ENCODE measurements at regions not wholly inside any gene's neighbourhood (a gene's known extent, or its start where the extent isn't known, plus 50 kb on each side); places are given as distances from the start of the nearest gene placed in this dataset.

DNA sequence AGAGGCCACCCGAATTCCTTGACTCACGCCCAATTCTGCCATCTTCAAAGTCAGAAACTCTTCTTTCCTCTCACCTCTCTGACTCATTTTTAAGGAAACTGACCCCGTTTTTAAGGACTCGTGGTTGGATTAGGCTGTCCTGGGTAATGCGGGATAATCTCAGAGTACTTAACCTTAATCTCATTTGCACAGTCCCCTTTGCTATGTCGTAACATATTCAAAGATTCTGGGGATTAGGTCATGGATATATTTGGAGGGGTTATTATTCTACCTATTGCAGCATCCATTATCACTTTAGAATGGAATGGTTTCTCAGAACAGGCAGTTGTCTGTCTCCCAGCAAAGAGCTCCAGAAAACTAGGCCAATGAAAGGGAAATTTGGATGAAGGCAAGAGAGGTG lies 80.8 kb upstream of the IL12B start:
- TF ChIP-seq, protein P1, sequence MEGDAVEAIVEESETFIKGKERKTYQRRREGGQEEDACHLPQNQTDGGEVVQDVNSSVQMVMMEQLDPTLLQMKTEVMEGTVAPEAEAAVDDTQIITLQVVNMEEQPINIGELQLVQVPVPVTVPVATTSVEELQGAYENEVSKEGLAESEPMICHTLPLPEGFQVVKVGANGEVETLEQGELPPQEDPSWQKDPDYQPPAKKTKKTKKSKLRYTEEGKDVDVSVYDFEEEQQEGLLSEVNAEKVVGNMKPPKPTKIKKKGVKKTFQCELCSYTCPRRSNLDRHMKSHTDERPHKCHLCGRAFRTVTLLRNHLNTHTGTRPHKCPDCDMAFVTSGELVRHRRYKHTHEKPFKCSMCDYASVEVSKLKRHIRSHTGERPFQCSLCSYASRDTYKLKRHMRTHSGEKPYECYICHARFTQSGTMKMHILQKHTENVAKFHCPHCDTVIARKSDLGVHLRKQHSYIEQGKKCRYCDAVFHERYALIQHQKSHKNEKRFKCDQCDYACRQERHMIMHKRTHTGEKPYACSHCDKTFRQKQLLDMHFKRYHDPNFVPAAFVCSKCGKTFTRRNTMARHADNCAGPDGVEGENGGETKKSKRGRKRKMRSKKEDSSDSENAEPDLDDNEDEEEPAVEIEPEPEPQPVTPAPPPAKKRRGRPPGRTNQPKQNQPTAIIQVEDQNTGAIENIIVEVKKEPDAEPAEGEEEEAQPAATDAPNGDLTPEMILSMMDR (IDR thresholded peaks at IDR 0.05; ENCODE audit: low read length, missing control alignments): no peak
- DNase-seq (ENCODE audit: low read depth): no peak
- no peak overlapping the region for H3K4me3 ChIP-seq (replicated peaks; ENCODE audit: low read depth, low read length)

GRCh38 chr5:159412284-159413046 lies 82.2 kb upstream of the IL12B start:
- TF ChIP-seq, protein P1 (IDR thresholded peaks at IDR 0.05; ENCODE audit: low read length, missing control alignments): no peak
- peak; percentile 10 for DNase-seq (ENCODE audit: low read depth)
- H3K4me3 ChIP-seq (replicated peaks; ENCODE audit: low read depth, low read length): no peak overlapping the region

DNA sequence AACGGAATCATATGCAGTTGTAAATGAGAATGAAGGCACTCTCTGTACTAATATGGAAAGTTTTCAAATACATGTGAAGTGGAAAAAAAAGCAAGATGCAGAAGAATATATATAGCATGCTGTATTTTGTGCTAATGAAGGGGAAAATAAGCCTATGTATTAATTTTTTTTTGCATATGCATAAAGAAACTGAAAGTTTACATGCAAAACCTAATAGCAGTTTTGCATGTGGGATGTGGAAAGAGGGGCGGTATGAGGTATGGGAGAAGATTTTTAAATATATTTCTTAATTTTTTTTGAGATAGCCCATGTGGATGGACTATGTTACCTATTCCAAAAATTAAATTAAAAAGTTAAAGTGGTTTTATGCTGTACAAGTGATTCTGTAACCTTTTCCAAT lies 83.7 kb upstream of the IL12B start:
- TF ChIP-seq, protein P1 (IDR thresholded peaks at IDR 0.05; ENCODE audit: low read length, missing control alignments): no peak
- DNase-seq (ENCODE audit: low read depth): no peak
- no peak overlapping the region for H3K4me3 ChIP-seq (replicated peaks; ENCODE audit: low read depth, low read length)

DNA sequence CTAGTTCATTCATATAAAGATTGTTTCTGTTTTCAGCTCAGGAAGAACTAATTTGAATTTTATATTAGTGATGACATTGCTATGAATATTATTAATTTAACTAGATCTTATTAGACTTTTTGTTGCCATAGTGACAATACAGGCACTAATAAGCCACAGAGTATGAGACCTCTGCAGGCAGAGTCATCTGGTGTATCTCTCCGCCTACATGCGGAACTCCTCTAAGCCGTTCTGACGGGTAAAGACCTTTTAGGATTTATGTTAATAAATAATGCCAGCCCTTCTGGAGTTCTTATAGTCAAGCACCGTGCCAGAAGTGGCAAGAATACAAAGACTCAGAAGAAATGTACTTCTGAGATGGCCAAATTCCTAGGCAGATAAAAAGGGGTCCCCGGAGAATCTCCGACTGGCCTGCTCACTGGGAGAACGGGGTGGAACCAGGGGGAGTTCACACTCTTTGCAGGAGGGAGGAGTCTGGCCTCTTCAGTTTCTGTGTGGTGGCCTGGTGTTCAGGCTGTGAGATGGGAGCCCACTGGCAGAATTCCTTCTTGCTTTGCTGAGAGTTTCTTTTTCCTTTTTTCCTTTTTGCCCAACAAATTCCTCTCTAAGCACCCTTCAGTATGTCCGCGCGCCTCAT lies 85.1 kb upstream of the IL12B start:
- no peak for DNase-seq (ENCODE audit: low read depth)
- TF ChIP-seq, protein P1 (IDR thresholded peaks at IDR 0.05; ENCODE audit: low read length, missing control alignments): no peak
- H3K4me3 ChIP-seq (replicated peaks; ENCODE audit: low read depth, low read length): no peak overlapping the region

GRCh38 chr5:159416438-159416837 lies 86.2 kb upstream of the IL12B start:
- TF ChIP-seq, protein P1 (IDR thresholded peaks at IDR 0.05; ENCODE audit: low read length, missing control alignments): no peak
- DNase-seq (ENCODE audit: low read depth): no peak
- no peak overlapping the region for H3K4me3 ChIP-seq (replicated peaks; ENCODE audit: low read depth, low read length)

- DNase-seq (ENCODE audit: low read depth): no peak
- TF ChIP-seq, protein P1 (IDR thresholded peaks at IDR 0.05; ENCODE audit: low read length, missing control alignments): no peak
- H3K4me3 ChIP-seq (replicated peaks; ENCODE audit: low read depth, low read length): no peak overlapping the region
Measured at GRCh38 chr5:159417170-159417569, 86.9 kb upstream of the IL12B start.
